ENCODE measurements at regions not wholly inside any gene's neighbourhood (a gene's known extent, or its start where the extent isn't known, plus 50 kb on each side); places are given as distances from the start of the nearest gene placed in this dataset.
"Not testable (repeated sequence)": the region's sequence is repeated elsewhere in the genome, so short reads cannot be mapped to it uniquely, and the experiment has no call there.

- DNase-seq = not testable (repeated sequence)
Observed at GRCh38 chr5:176140138-176140537, 98.1 kb upstream of the SIMC1 start.

GRCh38 chr5:176144508-176144907 lies 93.7 kb upstream of the SIMC1 start:
- DNase-seq = no peak

GRCh38 chr5:176149948-176150347 lies 88.3 kb upstream of the SIMC1 start:
- DNase-seq = not testable (repeated sequence)

- no peak for DNase-seq
Observed at GRCh38 chr5:176151281-176151680, 86.9 kb upstream of the SIMC1 start.

GRCh38 chr5:176152191-176152929 lies 85.9 kb upstream of the SIMC1 start:
- DNase-seq = no peak

- no peak for DNase-seq
Observed at GRCh38 chr5:176152930-176153311, 85.3 kb upstream of the SIMC1 start.

GRCh38 chr5:176153741-176154140 lies 84.5 kb upstream of the SIMC1 start:
- DNase-seq = no peak

- DNase-seq = no peak
Observed at GRCh38 chr5:176154821-176155220, 83.4 kb upstream of the SIMC1 start.

- DNase-seq = no peak
Observed at GRCh38 chr5:176155922-176156359, 82.3 kb upstream of the SIMC1 start.

- no peak for DNase-seq
Observed at GRCh38 chr5:176157656-176158055, 80.6 kb upstream of the SIMC1 start.

GRCh38 chr5:176161431-176161830 lies 76.8 kb upstream of the SIMC1 start:
- no peak for DNase-seq

GRCh38 chr5:176162198-176162597 lies 76.0 kb upstream of the SIMC1 start:
- peak in 5 of 51 donors; percentile 1 to 22 (median 9) for DNase-seq

- no peak for DNase-seq
Observed at GRCh38 chr5:176162888-176163287, 75.3 kb upstream of the SIMC1 start.

GRCh38 chr5:176166427-176166826 lies 71.8 kb upstream of the SIMC1 start:
- DNase-seq = no peak

- no peak for DNase-seq
Observed at GRCh38 chr5:176167800-176168199, 70.4 kb upstream of the SIMC1 start.

- no peak for DNase-seq
Observed at GRCh38 chr5:176169393-176170063, 68.7 kb upstream of the SIMC1 start.

GRCh38 chr5:176170084-176170483 lies 68.1 kb upstream of the SIMC1 start:
- DNase-seq = no peak

- DNase-seq = peak in 7 of 51 donors; percentile 2 to 35 (median 9)
Observed at GRCh38 chr5:176171171-176171760, 67.0 kb upstream of the SIMC1 start.

- DNase-seq = no peak
Observed at GRCh38 chr5:176172246-176172645, 66.0 kb upstream of the SIMC1 start.

- no peak for DNase-seq
Observed at GRCh38 chr5:176173647-176174046, 64.6 kb upstream of the SIMC1 start.

- no peak for DNase-seq
Observed at GRCh38 chr5:176174345-176175025, 63.7 kb upstream of the SIMC1 start.
